ENCODE measurements at regions not wholly inside any gene's neighbourhood (a gene's known extent, or its start where the extent isn't known, plus 50 kb on each side); places are given as distances from the start of the nearest gene placed in this dataset.
"Not testable (repeated sequence)": the region's sequence is repeated elsewhere in the genome, so short reads cannot be mapped to it uniquely, and the experiment has no call there.

- no peak overlapping the region for H3K4me3 ChIP-seq (ENCODE audit: low read depth, low read length)
Observed at GRCh38 chr10:109418795-109419194, 504.5 kb downstream of the XPNPEP1 start.

GRCh38 chr10:109417803-109418202 lies 505.5 kb downstream of the XPNPEP1 start:
- H3K4me3 ChIP-seq (ENCODE audit: low read depth, low read length) = no peak overlapping the region

GRCh38 chr10:109412353-109412752 lies 511.0 kb downstream of the XPNPEP1 start:
- no peak overlapping the region for H3K4me3 ChIP-seq (ENCODE audit: low read depth, low read length)

GRCh38 chr10:109411917-109412316 lies 511.4 kb downstream of the XPNPEP1 start:
- H3K4me3 ChIP-seq (ENCODE audit: low read depth, low read length) = no peak overlapping the region

GRCh38 chr10:109405338-109405737 lies 518.0 kb downstream of the XPNPEP1 start:
- H3K4me3 ChIP-seq (ENCODE audit: low read depth, low read length) = no peak overlapping the region

- H3K4me3 ChIP-seq (ENCODE audit: low read depth, low read length) = no peak overlapping the region
Observed at GRCh38 chr10:109403551-109403950, 519.8 kb downstream of the XPNPEP1 start.

- no peak overlapping the region for H3K4me3 ChIP-seq (ENCODE audit: low read depth, low read length)
Observed at GRCh38 chr10:109393425-109393824, 529.9 kb downstream of the XPNPEP1 start.

- no peak overlapping the region for H3K4me3 ChIP-seq (ENCODE audit: low read depth, low read length)
Observed at GRCh38 chr10:109386921-109387320, 536.4 kb downstream of the XPNPEP1 start.

- no peak overlapping the region for H3K4me3 ChIP-seq (ENCODE audit: low read depth, low read length)
Observed at GRCh38 chr10:109386101-109386500, 537.2 kb downstream of the XPNPEP1 start.

- no peak overlapping the region for H3K4me3 ChIP-seq (ENCODE audit: low read depth, low read length)
Observed at GRCh38 chr10:109379186-109379585, 544.1 kb downstream of the XPNPEP1 start.

- H3K4me3 ChIP-seq (ENCODE audit: low read depth, low read length) = no peak overlapping the region
Observed at GRCh38 chr10:109374215-109374614, 549.1 kb downstream of the XPNPEP1 start.

GRCh38 chr10:109359316-109359715 lies 564.0 kb downstream of the XPNPEP1 start:
- no peak overlapping the region for H3K4me3 ChIP-seq (ENCODE audit: low read depth, low read length)

- H3K4me3 ChIP-seq (ENCODE audit: low read depth, low read length) = no peak overlapping the region
Observed at GRCh38 chr10:109358325-109358724, 565.0 kb downstream of the XPNPEP1 start.

- H3K4me3 ChIP-seq (ENCODE audit: low read depth, low read length) = no peak overlapping the region
Observed at GRCh38 chr10:109348324-109348723, 575.0 kb downstream of the XPNPEP1 start.

GRCh38 chr10:109343293-109343692 lies 580.0 kb downstream of the XPNPEP1 start:
- no peak overlapping the region for H3K4me3 ChIP-seq (ENCODE audit: low read depth, low read length)

GRCh38 chr10:109341986-109342385 lies 581.3 kb downstream of the XPNPEP1 start:
- H3K4me3 ChIP-seq (ENCODE audit: low read depth, low read length) = no peak overlapping the region

GRCh38 chr10:109328001-109328400 lies 595.3 kb downstream of the XPNPEP1 start:
- no peak overlapping the region for H3K4me3 ChIP-seq (ENCODE audit: low read depth, low read length)

- no peak overlapping the region for H3K4me3 ChIP-seq (ENCODE audit: low read depth, low read length)
Observed at GRCh38 chr10:109327266-109327665, 596.0 kb downstream of the XPNPEP1 start.

GRCh38 chr10:109324721-109325120 lies 598.6 kb downstream of the XPNPEP1 start:
- no peak overlapping the region for H3K4me3 ChIP-seq (ENCODE audit: low read depth, low read length)

GRCh38 chr10:109317746-109318366 lies 605.5 kb downstream of the XPNPEP1 start:
- H3K4me3 ChIP-seq (ENCODE audit: low read depth, low read length) = no peak overlapping the region

- H3K4me3 ChIP-seq (ENCODE audit: low read depth, low read length) = not testable (repeated sequence)
Observed at GRCh38 chr10:109314016-109314415, 609.3 kb downstream of the XPNPEP1 start.

- H3K4me3 ChIP-seq (ENCODE audit: low read depth, low read length) = not testable (repeated sequence)
Observed at GRCh38 chr10:109312555-109312954, 610.8 kb downstream of the XPNPEP1 start.

- no peak overlapping the region for H3K4me3 ChIP-seq (ENCODE audit: low read depth, low read length)
Observed at GRCh38 chr10:109308971-109309370, 614.3 kb downstream of the XPNPEP1 start.

Data from iPS-11a (cell line).